KMS-11 (cell line): ENCODE measurements at regions not wholly inside any gene's neighbourhood (a gene's known extent, or its start where the extent isn't known, plus 50 kb on each side); places are given as distances from the start of the nearest gene placed in this dataset.

ENCODE experiments used
- H2AFZ ChIP-seq: fragments of 200-600 bp; sonication (generic); 2 replicates; pipeline ENCODE4 v1.6.1; 2016; ENCODE audit warnings: antibody characterized with exemption, mixed run types, low read depth
- H3K27ac ChIP-seq: fragments of 200-600 bp; sonication (generic); 2 replicates; pipeline ENCODE4 v1.6.1; 2016; ENCODE audit warnings: mild to moderate bottlenecking, mixed run types
- H3K27me3 ChIP-seq: fragments of 200-600 bp; sonication (generic); 2 replicates; pipeline ENCODE4 v1.6.1; 2017; ENCODE audit warnings: mild to moderate bottlenecking, low read depth, mixed run types, moderate library complexity; ENCODE audit not compliant: insufficient read depth
- H3K36me3 ChIP-seq: fragments of 200-600 bp; sonication (generic); 2 replicates; pipeline ENCODE4 v1.6.1; 2017; ENCODE audit warnings: mild to moderate bottlenecking, mixed run types; ENCODE audit not compliant: insufficient read depth
- H3K4me1 ChIP-seq: fragments of 200-600 bp; sonication (generic); 2 replicates; pipeline ENCODE4 v1.6.1; 2016; ENCODE audit warnings: mild to moderate bottlenecking, low read depth, mixed run types; ENCODE audit not compliant: poor library complexity, severe bottlenecking
- H3K4me2 ChIP-seq: fragments of 200-600 bp; sonication (generic); 2 replicates; pipeline ENCODE4 v1.7.0; 2016; ENCODE audit warnings: mild to moderate bottlenecking, mixed run types
- H3K4me3 ChIP-seq: fragments of 200-600 bp; sonication (generic); IDR thresholded peaks from 2 replicates; pipeline ENCODE4 v1.6.1; 2017; ENCODE audit warnings: low read depth, low read length, mixed read lengths; ENCODE audit not compliant: insufficient read depth
- H3K79me2 ChIP-seq: fragments of 200-600 bp; sonication (generic); 2 replicates; pipeline ENCODE4 v1.6.1; 2016; ENCODE audit warnings: low read depth, mixed run types; ENCODE audit not compliant: insufficient read depth
- H3K9ac ChIP-seq: fragments of 200-600 bp; sonication (generic); 2 replicates; pipeline ENCODE4 v1.6.1; 2016; ENCODE audit warnings: mild to moderate bottlenecking, mixed run types
- H4K20me1 ChIP-seq: fragments of 200-600 bp; sonication (generic); 2 replicates; pipeline ENCODE4 v1.6.1; 2016; ENCODE audit warnings: mild to moderate bottlenecking, mixed run types; ENCODE audit not compliant: insufficient read depth
- CTCF ChIP-seq: fragments of 200-600 bp; sonication (generic); conservative IDR thresholded peaks from 2 replicates; pipeline ENCODE4 v1.6.1; 2017; ENCODE audit warnings: low read depth, mild to moderate bottlenecking, antibody characterized with exemption, low read length, moderate library complexity, mixed read lengths

- Histone ChIP-seq H3K27me3 (no peaks in the 10 kb centered on the region), H3K4me3 (no peak overlapping the region), H3K4me2 (no peak overlapping the region), H2AFZ (no peak overlapping the region), H3K79me2 (no peaks in the 10 kb centered on the region), H3K9ac (no peak overlapping the region), H4K20me1 (no peaks in the 10 kb centered on the region), H3K27ac (no peak overlapping the region), H3K4me1 (peaks cover 19% of the 10 kb centered on the region), H3K36me3 (no peaks in the 10 kb centered on the region)
- TF ChIP-seq CTCF, result no peak
Measured at GRCh38 chr5:144083185-144083584, 87.3 kb downstream of the YIPF5 start.

GRCh38 chr5:144084971-144085370, 85.5 kb downstream of the YIPF5 start:
- H3K27me3 ChIP-seq, result no peaks in the 10 kb centered on the region
- TF ChIP-seq CTCF, result no peak
- no peaks in the 10 kb centered on the region for H4K20me1 ChIP-seq
- no peak overlapping the region for H3K4me2 ChIP-seq
- no peak overlapping the region for H3K4me3 ChIP-seq
- no peak overlapping the region for H2AFZ ChIP-seq
- peaks cover 37% of the 10 kb centered on the region for H3K4me1 ChIP-seq
- no peak overlapping the region for H3K27ac ChIP-seq
- no peak overlapping the region for H3K9ac ChIP-seq
- H3K79me2 ChIP-seq, result no peaks in the 10 kb centered on the region
- no peaks in the 10 kb centered on the region for H3K36me3 ChIP-seq

GRCh38 chr5:144085381-144085780, 85.1 kb downstream of the YIPF5 start:
- H3K27me3 ChIP-seq, result no peaks in the 10 kb centered on the region
- no peaks in the 10 kb centered on the region for H4K20me1 ChIP-seq
- peaks cover 41% of the 10 kb centered on the region for H3K4me1 ChIP-seq
- H3K36me3 ChIP-seq, result no peaks in the 10 kb centered on the region
- H3K79me2 ChIP-seq, result no peaks in the 10 kb centered on the region
- H3K9ac ChIP-seq, result no peak overlapping the region
- no peak overlapping the region for H3K4me2 ChIP-seq
- no peak overlapping the region for H3K4me3 ChIP-seq
- no peak overlapping the region for H3K27ac ChIP-seq
- no peak overlapping the region for H2AFZ ChIP-seq
- no peak for TF ChIP-seq CTCF

GRCh38 chr5:144086295-144086694, 84.2 kb downstream of the YIPF5 start:
- TF ChIP-seq CTCF, result no peak
- H3K9ac ChIP-seq, result no peak overlapping the region
- H3K27ac ChIP-seq, result no peak overlapping the region
- H3K27me3 ChIP-seq, result no peaks in the 10 kb centered on the region
- H4K20me1 ChIP-seq, result no peaks in the 10 kb centered on the region
- no peaks in the 10 kb centered on the region for H3K79me2 ChIP-seq
- peaks cover 43% of the 10 kb centered on the region for H3K4me1 ChIP-seq
- no peak overlapping the region for H2AFZ ChIP-seq
- H3K36me3 ChIP-seq, result no peaks in the 10 kb centered on the region
- no peak overlapping the region for H3K4me2 ChIP-seq
- H3K4me3 ChIP-seq, result no peak overlapping the region
